MCF 10A (cell line): ENCODE measurements at regions not wholly inside any gene's neighbourhood (a gene's known extent, or its start where the extent isn't known, plus 50 kb on each side); places are given as distances from the start of the nearest gene placed in this dataset.

Source experiments
- BruUV-seq: library from RNA; stranded (reverse); fragments of 400-500 nt; replicated peaks from 2 replicates; lab custom pipeline; 2021; lab: Mats Ljungman, UMichigan
- CTCF ChIA-PET: fragments of 300-600 bp; sonication (Branson Sonifier 250); formaldehyde crosslinking; extraction: SDS; loops from one replicate; lab custom pipeline; 2021; ENCODE audit warnings: antibody characterized with exemption, inconsistent platforms; lab: Yijun Ruan, JAX
- POLR2A ChIA-PET: fragments of 300-600, 350-650 bp; sonication (Branson Sonifier 250); formaldehyde crosslinking; extraction: SDS; loops from one replicate; lab custom pipeline; 2020; ENCODE audit warnings: antibody characterized with exemption, inconsistent platforms; lab: Yijun Ruan, JAX
- DNase-seq: peaks from one replicate; pipeline ENCODE4 v3.0.0-alpha.2; 2018; ENCODE audit not compliant: unreplicated experiment
- H3K27ac Mint-ChIP-seq: one replicate; pipeline ENCODE4 v1.8.0; 2022; ENCODE audit warnings: mild to moderate bottlenecking, low read depth, mixed read lengths; ENCODE audit not compliant: unreplicated experiment
- H3K27me3 Mint-ChIP-seq: one replicate; pipeline ENCODE4 v1.8.0; 2022; ENCODE audit warnings: mixed read lengths; ENCODE audit not compliant: insufficient read depth, unreplicated experiment
- H3K36me3 Mint-ChIP-seq: one replicate; pipeline ENCODE4 v1.8.0; 2022; ENCODE audit warnings: mild to moderate bottlenecking, moderate library complexity, mixed read lengths; ENCODE audit not compliant: insufficient read depth, unreplicated experiment
- H3K4me1 Mint-ChIP-seq: one replicate; pipeline ENCODE4 v1.8.0; 2022; ENCODE audit warnings: mixed read lengths; ENCODE audit not compliant: insufficient read depth, unreplicated experiment
- H3K4me3 Mint-ChIP-seq: one replicate; pipeline ENCODE4 v1.8.0; 2022; ENCODE audit warnings: mild to moderate bottlenecking, moderate library complexity, mixed read lengths; ENCODE audit not compliant: unreplicated experiment
- H3K9me3 Mint-ChIP-seq: one replicate; pipeline ENCODE4 v1.8.0; 2022; ENCODE audit warnings: mixed read lengths; ENCODE audit not compliant: unreplicated experiment
- intact Hi-C: fragments of 100-400 bp; cut with micrococcal nuclease; formaldehyde crosslinking; loops from 2 replicates; pipeline ENCODE4 v1.14.1; 2022
- TF ChIP-seq, protein P1 (sequence below): fragments of 200-600 bp; IDR thresholded peaks from one replicate; pipeline ENCODE4 v1.8.0; 2022; ENCODE audit warnings: antibody characterized with exemption, mild to moderate bottlenecking; ENCODE audit not compliant: unreplicated experiment

- BruUV-seq = no TSS peak
Measured at GRCh38 chrX:30504309-30504708, 73.3 kb downstream of the TASL start.

DNA sequence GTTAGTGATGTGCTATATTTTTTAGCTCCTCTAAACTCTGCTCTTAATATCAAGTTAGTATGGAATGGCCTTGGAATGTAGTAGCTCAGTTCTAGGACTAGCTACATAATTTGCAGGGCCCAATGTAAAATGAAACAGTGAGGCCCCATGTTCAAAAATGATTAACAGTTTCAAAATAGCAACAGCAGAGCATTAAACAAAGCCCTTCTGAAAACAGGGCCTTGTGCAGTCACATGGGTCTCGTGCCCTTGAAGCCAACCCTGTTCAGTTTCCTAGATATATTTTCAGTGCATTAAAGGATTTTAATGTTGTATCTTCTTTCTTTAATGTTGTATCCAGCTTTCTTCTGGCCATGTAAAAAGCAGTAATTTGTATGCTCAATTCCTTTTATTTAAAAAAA, 82.1 kb downstream of the TASL start:
- no peaks in the 10 kb centered on the region for H3K4me1 Mint-ChIP-seq
- POLR2A ChIA-PET = no interaction called here
- CTCF ChIA-PET = interaction anchor here (1.1 to 1.6 kb wide), 2 partner anchors 8 to 18 kb away, joined by 4 to 6 read pairs; no protein-coding TSS in a partner anchor
- no peak for DNase-seq
- no peak overlapping the region for H3K4me3 Mint-ChIP-seq
- no TSS peak for BruUV-seq
- intact Hi-C loops = no loop called here
- H3K27ac Mint-ChIP-seq = no peak overlapping the region
- TF ChIP-seq, protein P1, sequence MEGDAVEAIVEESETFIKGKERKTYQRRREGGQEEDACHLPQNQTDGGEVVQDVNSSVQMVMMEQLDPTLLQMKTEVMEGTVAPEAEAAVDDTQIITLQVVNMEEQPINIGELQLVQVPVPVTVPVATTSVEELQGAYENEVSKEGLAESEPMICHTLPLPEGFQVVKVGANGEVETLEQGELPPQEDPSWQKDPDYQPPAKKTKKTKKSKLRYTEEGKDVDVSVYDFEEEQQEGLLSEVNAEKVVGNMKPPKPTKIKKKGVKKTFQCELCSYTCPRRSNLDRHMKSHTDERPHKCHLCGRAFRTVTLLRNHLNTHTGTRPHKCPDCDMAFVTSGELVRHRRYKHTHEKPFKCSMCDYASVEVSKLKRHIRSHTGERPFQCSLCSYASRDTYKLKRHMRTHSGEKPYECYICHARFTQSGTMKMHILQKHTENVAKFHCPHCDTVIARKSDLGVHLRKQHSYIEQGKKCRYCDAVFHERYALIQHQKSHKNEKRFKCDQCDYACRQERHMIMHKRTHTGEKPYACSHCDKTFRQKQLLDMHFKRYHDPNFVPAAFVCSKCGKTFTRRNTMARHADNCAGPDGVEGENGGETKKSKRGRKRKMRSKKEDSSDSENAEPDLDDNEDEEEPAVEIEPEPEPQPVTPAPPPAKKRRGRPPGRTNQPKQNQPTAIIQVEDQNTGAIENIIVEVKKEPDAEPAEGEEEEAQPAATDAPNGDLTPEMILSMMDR = no peak
- H3K27me3 Mint-ChIP-seq = peaks cover 14% of the 10 kb centered on the region
- H3K36me3 Mint-ChIP-seq = no peaks in the 10 kb centered on the region
- no peaks in the 10 kb centered on the region for H3K9me3 Mint-ChIP-seq

More at GRCh38 chrX:30504309-30504708, 73.3 kb downstream of the TASL start:
- Mint-ChIP-seq H3K4me1 (no peaks in the 10 kb centered on the region), H3K36me3 (no peaks in the 10 kb centered on the region), H3K27me3 (peaks cover 47% of the 10 kb centered on the region), H3K27ac (no peak overlapping the region), H3K9me3 (no peaks in the 10 kb centered on the region), H3K4me3 (no peak overlapping the region)
- ChIA-PET POLR2A (interaction anchor here (0.6 to 1.3 kb wide), 2 partner anchors 148 to 226 kb away, joined by 3 read pairs; no protein-coding TSS in a partner anchor), CTCF (interaction anchor here (0.6 to 5.6 kb wide), 11 partner anchors 9 to 281 kb away, joined by 3 to 61 read pairs (median 3); no protein-coding TSS in a partner anchor)
- TF ChIP-seq, protein P1 = peak; percentile 43
- intact Hi-C loops = loop anchor here (1.0 kb wide), 2 partner anchors 229 to 362 kb away; no protein-coding TSS in a partner anchor
- DNase-seq = peak; percentile 52

GRCh38 chrX:30493348-30493747, 84.2 kb downstream of the TASL start:
- Mint-ChIP-seq H3K4me1 (no peaks in the 10 kb centered on the region), H3K4me3 (no peak overlapping the region), H3K27ac (no peak overlapping the region), H3K36me3 (no peaks in the 10 kb centered on the region), H3K9me3 (no peaks in the 10 kb centered on the region), H3K27me3 (peaks cover 8% of the 10 kb centered on the region)
- POLR2A ChIA-PET = no interaction called here
- intact Hi-C loops = no loop called here
- CTCF ChIA-PET = interaction anchor here (0.7 to 1.0 kb wide), 2 partner anchors 11 to 212 kb away, joined by 3 to 5 read pairs; no protein-coding TSS in a partner anchor
- no TSS peak for BruUV-seq
- TF ChIP-seq, protein P1 = no peak
- no peak for DNase-seq

- peak; percentile 35 for DNase-seq
- intact Hi-C loops = loop anchor here (5.0 kb wide), 1 partner anchor 347 kb away; no protein-coding TSS in a partner anchor
- H3K36me3 Mint-ChIP-seq = no peaks in the 10 kb centered on the region
Measured at GRCh38 chrX:30489323-30489722, 88.2 kb downstream of the TASL start.

More at GRCh38 chrX:30489323-30489722, 88.2 kb downstream of the TASL start:
- POLR2A ChIA-PET = no interaction called here
- Mint-ChIP-seq H3K27ac (no peak overlapping the region), H3K27me3 (no peaks in the 10 kb centered on the region), H3K9me3 (no peaks in the 10 kb centered on the region), H3K4me1 (no peaks in the 10 kb centered on the region), H3K4me3 (no peak overlapping the region)
- BruUV-seq = no TSS peak
- CTCF ChIA-PET = interaction anchor here (0.5 to 1.4 kb wide), 7 partner anchors 10 to 932 kb away, joined by 3 to 7 read pairs (median 3); no protein-coding TSS in a partner anchor
- TF ChIP-seq, protein P1 = no peak
